Esophagus muscularis mucosa (tissue), 4 donors: ENCODE measurements at regions not wholly inside any gene's neighbourhood (a gene's known extent, or its start where the extent isn't known, plus 50 kb on each side); places are given as distances from the start of the nearest gene placed in this dataset.

Experiments
- DNase-seq: peaks from one replicate; pipeline ENCODE4 v3.0.0-alpha.2; 2017; ENCODE audit errors: extremely low spot score
- H3K27ac ChIP-seq, 4 donors: fragments of 200-600 bp; sonication (generic); replicated peaks in 1 of 4; 1 replicate in 3 of 4; 2 replicates in 1 of 4; pipeline ENCODE4 v1.5.1; 2016 to 2019; ENCODE audit warnings: mild to moderate bottlenecking in 1 of 4
- H3K27me3 ChIP-seq, 4 donors: fragments of 200-600 bp; sonication (generic); one replicate each; pipeline versions ENCODE4 v1.5.1 to v1.6.0; 2016 to 2019
- H3K36me3 ChIP-seq, 4 donors: fragments of 200-600 bp; sonication (generic); one replicate each; pipeline ENCODE4 v1.5.1; 2016 to 2019
- H3K4me1 ChIP-seq, 4 donors: fragments of 200-600 bp; sonication (generic); one replicate each; pipeline ENCODE4 v1.5.1; 2016 to 2019
- H3K4me3 ChIP-seq, 4 donors: fragments of 200-600 bp; sonication (generic); 1 replicate in 2 of 4; 2 replicates in 2 of 4; pipeline ENCODE4 v1.5.1; 2016 to 2019; ENCODE audit warnings: mild to moderate bottlenecking in 4 of 4, moderate library complexity in 1 of 4
- H3K9me3 ChIP-seq, 4 donors: fragments of 200-600 bp; sonication (generic); 1 replicate in 3 of 4; 2 replicates in 1 of 4; pipeline ENCODE4 v1.5.1; 2016 to 2019
- EP300 ChIP-seq: sonication (generic); formaldehyde crosslinking; IDR thresholded peaks from one replicate; pipeline ENCODE4 v1.6.1; 2017; ENCODE audit warnings: antibody characterized with exemption
- POLR2A ChIP-seq: fragments of 450-650 bp; IDR thresholded peaks from one replicate; pipeline ENCODE4 v1.6.1; 2017; ENCODE audit warnings: antibody characterized with exemption, moderate library complexity, mild to moderate bottlenecking, low read depth
- POLR2AphosphoS5 ChIP-seq, 2 donors: sonication (generic); formaldehyde crosslinking; IDR thresholded peaks; one replicate each; pipeline ENCODE4 v1.6.1; 2017; ENCODE audit warnings: antibody characterized with exemption in 2 of 2
- WGBS: methylation state at CpG from one replicate; pipeline ENCODE4 v1.1.5; 2018; 5-methylcytosine and 5-hydroxymethylcytosine counted together
- intact Hi-C: fragments of 100-400 bp; cut with DNase I; formaldehyde crosslinking; loops from one replicate; pipeline ENCODE4 v1.15.1; 2023
- TF ChIP-seq, protein P1 (sequence below), 3 experiments: fragments of 200-600 bp in 2 of 3; fragments of 450-650 bp in 1 of 3; sonication (generic) in 2 of 3; IDR thresholded peaks; one replicate each; pipeline ENCODE4 v1.5.1; 2017 to 2019; ENCODE audit warnings: antibody characterized with exemption in 3 of 3, mild to moderate bottlenecking in 2 of 3, moderate library complexity in 1 of 3

DNA sequence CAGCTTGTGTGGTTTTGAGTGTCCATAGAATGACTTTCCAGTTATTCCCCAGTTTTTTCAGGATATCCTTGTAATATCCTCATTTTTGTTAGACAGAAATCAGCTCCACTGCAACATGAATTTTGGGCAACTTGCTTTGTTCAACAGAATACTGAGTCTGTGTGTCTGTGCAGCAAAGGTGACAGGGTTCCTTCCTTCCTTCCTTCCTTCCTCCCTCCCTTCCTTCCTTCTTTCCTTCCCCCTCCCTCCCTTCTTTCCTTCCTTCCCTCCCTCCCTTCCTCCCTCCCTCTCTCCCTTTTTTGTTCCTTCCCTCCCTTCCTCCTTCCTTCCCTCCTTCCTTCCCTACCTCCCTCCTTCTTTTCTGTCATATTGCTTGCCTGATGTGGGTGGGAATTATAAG is 496.5 kb downstream of the EPM2A start:
- Histone ChIP-seq H3K4me3 (no peak overlapping the region), H3K36me3 (no peaks in the 10 kb centered on the region), H3K27me3 (no peaks in the 10 kb centered on the region), H3K9me3 (no peaks in the 10 kb centered on the region), H3K27ac (no peak overlapping the region), H3K4me1 (no peaks in the 10 kb centered on the region)
- no peak for TF ChIP-seq POLR2A
- TF ChIP-seq POLR2AphosphoS5 (IDR thresholded peaks at IDR 0.05), result no peak
- no peak for TF ChIP-seq EP300
- TF ChIP-seq, protein P1, sequence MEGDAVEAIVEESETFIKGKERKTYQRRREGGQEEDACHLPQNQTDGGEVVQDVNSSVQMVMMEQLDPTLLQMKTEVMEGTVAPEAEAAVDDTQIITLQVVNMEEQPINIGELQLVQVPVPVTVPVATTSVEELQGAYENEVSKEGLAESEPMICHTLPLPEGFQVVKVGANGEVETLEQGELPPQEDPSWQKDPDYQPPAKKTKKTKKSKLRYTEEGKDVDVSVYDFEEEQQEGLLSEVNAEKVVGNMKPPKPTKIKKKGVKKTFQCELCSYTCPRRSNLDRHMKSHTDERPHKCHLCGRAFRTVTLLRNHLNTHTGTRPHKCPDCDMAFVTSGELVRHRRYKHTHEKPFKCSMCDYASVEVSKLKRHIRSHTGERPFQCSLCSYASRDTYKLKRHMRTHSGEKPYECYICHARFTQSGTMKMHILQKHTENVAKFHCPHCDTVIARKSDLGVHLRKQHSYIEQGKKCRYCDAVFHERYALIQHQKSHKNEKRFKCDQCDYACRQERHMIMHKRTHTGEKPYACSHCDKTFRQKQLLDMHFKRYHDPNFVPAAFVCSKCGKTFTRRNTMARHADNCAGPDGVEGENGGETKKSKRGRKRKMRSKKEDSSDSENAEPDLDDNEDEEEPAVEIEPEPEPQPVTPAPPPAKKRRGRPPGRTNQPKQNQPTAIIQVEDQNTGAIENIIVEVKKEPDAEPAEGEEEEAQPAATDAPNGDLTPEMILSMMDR (IDR thresholded peaks at IDR 0.05), result no peak
- no peak for DNase-seq
- intact Hi-C loops, result no loop called here

DNA sequence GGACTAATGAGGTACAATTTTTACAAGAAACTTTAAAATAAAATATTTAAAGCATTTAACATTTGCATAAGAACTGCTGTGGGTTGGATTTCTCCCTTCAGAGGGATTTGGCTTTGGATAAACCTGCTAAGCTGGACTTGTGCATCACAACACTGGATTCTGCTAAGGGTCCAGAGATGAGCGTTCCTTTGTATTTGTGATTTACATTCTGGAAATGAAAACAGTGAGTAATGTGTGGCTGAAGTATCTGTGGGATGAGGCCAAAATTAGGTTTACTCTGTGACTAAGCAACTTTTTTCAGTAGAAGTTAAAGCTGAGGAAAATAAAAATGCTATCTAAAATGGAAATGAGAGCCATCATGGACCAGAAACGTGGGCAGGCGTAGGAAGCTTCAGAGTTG is 494.3 kb downstream of the EPM2A start:
- WGBS, result 80% methylated on average over 3 of the region's 3 CpGs
- intact Hi-C loops, result no loop called here
- Histone ChIP-seq H3K27me3 (no peaks in the 10 kb centered on the region), H3K4me1 (no peaks in the 10 kb centered on the region), H3K36me3 (no peaks in the 10 kb centered on the region), H3K9me3 (no peaks in the 10 kb centered on the region), H3K27ac (no peak overlapping the region), H3K4me3 (no peak overlapping the region)
- TF ChIP-seq, protein P1 (IDR thresholded peaks at IDR 0.05), result no peak
- no peak for TF ChIP-seq POLR2AphosphoS5 (IDR thresholded peaks at IDR 0.05)
- no peak for TF ChIP-seq EP300
- no peak for TF ChIP-seq POLR2A
- no peak for DNase-seq

DNA sequence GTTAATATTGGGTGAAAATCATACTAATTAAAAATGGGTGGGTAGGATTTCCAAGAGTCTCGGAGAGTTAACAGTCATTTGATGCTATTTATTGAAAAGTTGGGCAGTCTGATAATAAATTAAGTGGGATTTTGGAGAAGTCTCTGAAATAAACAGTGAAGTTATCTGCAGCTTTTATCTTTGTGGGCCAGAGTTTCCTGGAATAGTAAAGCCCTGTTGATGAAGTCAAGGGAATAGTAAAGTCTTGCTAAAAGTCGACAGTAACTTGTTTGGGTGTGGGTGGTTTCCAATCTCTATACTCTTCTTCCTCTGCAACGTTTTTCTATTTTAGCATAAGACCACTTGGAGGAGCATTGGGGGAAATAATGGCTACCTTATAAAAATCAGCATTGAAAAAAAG is 493.6 kb downstream of the EPM2A start:
- H3K27ac ChIP-seq, result no peak overlapping the region
- 70% methylated on average over 3 of the region's 3 CpGs for WGBS
- H3K27me3 ChIP-seq, result no peaks in the 10 kb centered on the region
- H3K4me3 ChIP-seq, result no peak overlapping the region
- DNase-seq, result no peak
- no peaks in the 10 kb centered on the region for H3K4me1 ChIP-seq
- no peaks in the 10 kb centered on the region for H3K36me3 ChIP-seq
- intact Hi-C loops, result no loop called here
- TF ChIP-seq POLR2A, result no peak
- TF ChIP-seq EP300, result no peak
- TF ChIP-seq, protein P1 (IDR thresholded peaks at IDR 0.05), result no peak
- TF ChIP-seq POLR2AphosphoS5 (IDR thresholded peaks at IDR 0.05), result no peak
- no peaks in the 10 kb centered on the region for H3K9me3 ChIP-seq

DNA sequence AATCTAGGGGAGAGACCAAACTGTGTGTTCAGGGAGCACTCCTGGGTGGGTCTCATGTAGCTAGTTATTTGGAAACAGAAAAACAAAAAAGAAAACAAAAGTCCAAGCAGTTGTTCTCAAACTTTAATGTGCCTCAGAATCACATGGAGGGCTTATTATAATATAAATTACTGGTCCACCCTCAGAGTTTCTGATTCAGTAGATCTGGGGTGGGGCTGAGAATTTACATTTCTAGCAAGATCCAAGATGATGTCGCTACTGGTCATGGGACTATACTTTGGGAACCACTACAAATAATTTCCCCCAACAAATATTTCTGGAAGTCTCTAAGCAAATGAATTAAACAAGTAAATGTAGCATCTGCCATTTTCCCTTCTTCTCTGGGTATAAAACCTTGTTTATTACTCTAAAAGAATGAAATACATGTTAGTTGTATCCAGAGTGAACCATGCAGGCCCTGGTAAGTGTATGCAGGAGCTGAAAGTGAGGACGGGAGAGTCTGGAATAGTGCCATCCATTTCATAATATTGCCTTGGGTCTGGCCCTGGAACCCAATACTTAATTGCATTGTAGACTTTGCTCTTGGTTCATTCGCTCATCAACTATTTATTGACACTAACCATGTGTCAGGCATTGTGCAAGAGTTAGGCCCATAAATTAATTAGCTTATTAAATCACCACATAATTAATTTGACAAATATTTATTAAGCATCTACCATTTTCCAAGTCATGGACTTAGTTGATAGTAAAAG is 490.8 kb downstream of the EPM2A start:
- Histone ChIP-seq H3K4me1 (no peaks in the 10 kb centered on the region), H3K4me3 (no peak overlapping the region), H3K27me3 (no peaks in the 10 kb centered on the region), H3K27ac (no peak overlapping the region), H3K36me3 (no peaks in the 10 kb centered on the region), H3K9me3 (no peaks in the 10 kb centered on the region)
- TF ChIP-seq POLR2A (no peak), POLR2AphosphoS5 (IDR thresholded peaks at IDR 0.05) (no peak), EP300 (no peak)
- TF ChIP-seq, protein P1 (IDR thresholded peaks at IDR 0.05), result no peak
- 88% methylated on average over 3 of the region's 3 CpGs for WGBS
- no peak for DNase-seq
- intact Hi-C loops, result no loop called here

DNA sequence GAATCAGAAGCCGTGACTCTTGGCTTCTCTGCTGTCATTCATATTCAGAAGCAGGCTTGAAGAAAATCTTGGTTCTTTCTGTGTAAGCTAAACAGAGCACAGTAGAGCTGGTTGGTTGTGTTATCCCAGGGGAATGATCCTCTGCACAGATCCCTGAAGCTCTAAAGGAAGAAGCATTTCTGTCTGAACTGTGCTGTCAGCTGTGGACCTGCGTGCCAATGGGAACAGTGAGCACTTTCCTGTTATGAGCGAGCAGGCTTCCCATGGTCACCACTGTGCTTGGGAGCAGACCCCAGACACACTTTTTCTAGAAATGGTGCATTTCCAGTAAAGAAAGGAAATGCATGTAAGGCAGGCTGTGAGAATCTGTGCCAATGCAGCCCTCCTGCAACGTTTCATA is 490.2 kb downstream of the EPM2A start:
- TF ChIP-seq POLR2A (no peak), EP300 (no peak), POLR2AphosphoS5 (IDR thresholded peaks at IDR 0.05) (no peak)
- TF ChIP-seq, protein P1 (IDR thresholded peaks at IDR 0.05), result no peak
- H3K9me3 ChIP-seq, result no peaks in the 10 kb centered on the region

More for the DNA sequence above, 490.2 kb downstream of the EPM2A start:
- Histone ChIP-seq H3K4me1 (no peaks in the 10 kb centered on the region), H3K4me3 (no peak overlapping the region), H3K36me3 (no peaks in the 10 kb centered on the region), H3K27ac (no peak overlapping the region), H3K27me3 (no peaks in the 10 kb centered on the region)
- intact Hi-C loops, result no loop called here
- DNase-seq, result no peak
- 60% methylated on average over 4 of the region's 4 CpGs for WGBS
